A673 (cell line): ENCODE measurements at regions not wholly inside any gene's neighbourhood (a gene's known extent, or its start where the extent isn't known, plus 50 kb on each side); places are given as distances from the start of the nearest gene placed in this dataset.
A peak's percentile ranks its signal among the peaks of the same experiment; 100 is the strongest.
"Not testable (repeated sequence)": the region's sequence is repeated elsewhere in the genome, so short reads cannot be mapped to it uniquely, and the experiment has no call there.

Experiments used
- BruUV-seq: library from RNA; stranded (reverse); fragments of 400-500 nt; replicated peaks from 2 replicates; lab custom pipeline; 2021; lab: Mats Ljungman, UMichigan
- CTCF ChIA-PET: fragments of 300-600 bp; sonication (Branson Sonifier 250); formaldehyde crosslinking; loops from one replicate; lab custom pipeline; 2022; ENCODE audit warnings: antibody characterized with exemption; lab: Charles Lee
- POLR2A ChIA-PET: fragments of 300-600 bp; sonication (Branson Sonifier 250); formaldehyde crosslinking; loops from one replicate; lab custom pipeline; 2022; ENCODE audit warnings: antibody characterized with exemption; ENCODE audit not compliant: low non-redundant PET; lab: Charles Lee
- DNase-seq: peaks from one replicate; pipeline ENCODE4 v3.0.0-alpha.2; 2015; ENCODE audit warnings: low spot score
- H3K27ac ChIP-seq: fragments of 200-600 bp; sonication (generic); 2 replicates; pipeline ENCODE4 v1.5.1; 2016; ENCODE audit warnings: mixed run types, low read depth, mild to moderate bottlenecking, mixed read lengths, antibody characterized with exemption, low read length; ENCODE audit not compliant: poor library complexity, severe bottlenecking
- H3K27me3 ChIP-seq: fragments of 200-600 bp; sonication (generic); replicated peaks from 2 replicates; pipeline ENCODE4 v1.6.1; 2017; ENCODE audit warnings: mixed run types, low read depth, mild to moderate bottlenecking, mixed read lengths, antibody characterized with exemption, low read length; ENCODE audit not compliant: insufficient read depth, poor library complexity
- H3K36me3 ChIP-seq: fragments of 200-600 bp; sonication (generic); 2 replicates; pipeline ENCODE4 v1.6.1; 2016; ENCODE audit warnings: mixed run types, mild to moderate bottlenecking, mixed read lengths, antibody characterized with exemption, low read length; ENCODE audit not compliant: insufficient read depth, poor library complexity, severe bottlenecking
- H3K4me1 ChIP-seq: fragments of 200-600 bp; sonication (generic); 2 replicates; pipeline ENCODE4 v1.6.1; 2017; ENCODE audit warnings: mixed run types, mild to moderate bottlenecking, mixed read lengths, antibody characterized with exemption, low read length; ENCODE audit not compliant: insufficient read depth, poor library complexity, severe bottlenecking
- H3K4me3 ChIP-seq: fragments of 200-600 bp; sonication (generic); 2 replicates; pipeline ENCODE4 v1.5.1; 2016; ENCODE audit warnings: low read depth, mixed run types, mild to moderate bottlenecking, mixed read lengths, low read length; ENCODE audit not compliant: poor library complexity, severe bottlenecking
- H3K9me3 ChIP-seq: fragments of 200-600 bp; sonication (generic); 2 replicates; pipeline ENCODE4 v1.6.1; 2016; ENCODE audit warnings: mixed run types, low read depth, mild to moderate bottlenecking, mixed read lengths, antibody characterized with exemption, low read length; ENCODE audit not compliant: poor library complexity, severe bottlenecking
- CTCF ChIP-seq: fragments of 300-800, 200-600 bp; sonication (generic); conservative IDR thresholded peaks from 2 replicates; pipeline ENCODE4 v1.5.1; 2017; ENCODE audit warnings: low read depth, mild to moderate bottlenecking, antibody characterized with exemption, low read length, moderate library complexity, mixed read lengths
- EZH2 ChIP-seq: fragments of 200-600 bp; sonication (generic); IDR thresholded peaks from 2 replicates; pipeline ENCODE4 v1.6.1; 2017; ENCODE audit warnings: borderline replicate concordance, low read depth, mild to moderate bottlenecking, mixed read lengths, antibody characterized with exemption, low read length; ENCODE audit not compliant: poor library complexity, severe bottlenecking
- intact Hi-C: fragments of 100-400 bp; cut with micrococcal nuclease; formaldehyde crosslinking; loops from one replicate; pipeline ENCODE4 v1.10.0; 2022; ENCODE audit not compliant: unreplicated experiment

- ChIA-PET CTCF (no interaction called here), POLR2A (no interaction called here)
- TF ChIP-seq EZH2: no peak
- TF ChIP-seq CTCF: no peak
- DNase-seq: no peak
- no TSS peak for BruUV-seq
- Histone ChIP-seq H3K9me3 (no peaks in the 10 kb centered on the region), H3K27me3 (no peaks in the 10 kb centered on the region), H3K27ac (no peak overlapping the region), H3K4me1 (no peaks in the 10 kb centered on the region), H3K4me3 (no peak overlapping the region), H3K36me3 (no peaks in the 10 kb centered on the region)
- intact Hi-C loops: no loop called here
Measured at GRCh38 chr12:125860672-125861288, 795.5 kb downstream of the AACS start.

- H3K4me1 ChIP-seq: no peaks in the 10 kb centered on the region
- no peak overlapping the region for H3K27ac ChIP-seq
- TF ChIP-seq EZH2 (no peak), CTCF (no peak)
- intact Hi-C loops: no loop called here
- no peaks in the 10 kb centered on the region for H3K36me3 ChIP-seq
- no TSS peak for BruUV-seq
- ChIA-PET CTCF (no interaction called here), POLR2A (no interaction called here)
- no peak for DNase-seq
- no peaks in the 10 kb centered on the region for H3K27me3 ChIP-seq
- H3K4me3 ChIP-seq: no peak overlapping the region
- H3K9me3 ChIP-seq: no peaks in the 10 kb centered on the region
Measured at GRCh38 chr12:125861299-125862281, 796.4 kb downstream of the AACS start.

GRCh38 chr12:125865236-125865635, 800.0 kb downstream of the AACS start:
- H3K27ac ChIP-seq, H3K9me3 ChIP-seq, H3K4me1 ChIP-seq, H3K27me3 ChIP-seq, BruUV-seq, CTCF ChIA-PET, H3K4me3 ChIP-seq, intact Hi-C loops, POLR2A ChIA-PET, H3K36me3 ChIP-seq: not testable (repeated sequence)
- peak; percentile 35 for DNase-seq
